A673 (cell line): ENCODE measurements at regions not wholly inside any gene's neighbourhood (a gene's known extent, or its start where the extent isn't known, plus 50 kb on each side); places are given as distances from the start of the nearest gene placed in this dataset.

Source experiments
- EZH2 ChIP-seq: fragments of 200-600 bp; sonication (generic); IDR thresholded peaks from 2 replicates; pipeline ENCODE4 v1.6.1; 2017; ENCODE audit warnings: borderline replicate concordance, low read depth, mild to moderate bottlenecking, mixed read lengths, antibody characterized with exemption, low read length; ENCODE audit not compliant: poor library complexity, severe bottlenecking
- TF ChIP-seq, protein P1 (sequence below): fragments of 300-800, 200-600 bp; sonication (generic); conservative IDR thresholded peaks from 2 replicates; pipeline ENCODE4 v1.5.1; 2017; ENCODE audit warnings: low read depth, mild to moderate bottlenecking, antibody characterized with exemption, low read length, moderate library complexity, mixed read lengths

DNA sequence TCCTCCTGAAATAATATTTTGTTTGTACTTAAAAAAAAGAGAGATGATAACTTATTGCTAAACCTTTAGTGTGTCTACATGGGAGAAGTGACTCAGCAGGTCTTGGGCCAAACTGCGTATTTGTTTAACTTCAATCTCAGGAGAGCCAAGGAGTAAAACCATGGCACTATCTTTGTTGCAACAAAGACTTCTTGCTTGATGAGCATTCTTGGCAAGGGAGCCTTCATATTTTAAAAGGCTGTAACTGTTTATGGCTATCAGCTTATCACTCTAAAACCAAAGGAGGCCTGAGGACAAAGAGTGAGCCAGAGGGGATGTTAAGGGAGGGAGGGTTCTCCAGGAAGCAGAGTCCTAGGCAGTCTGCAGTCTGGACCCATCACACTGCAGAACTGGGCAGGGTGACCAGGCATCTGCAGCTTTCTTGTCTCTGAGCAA lies 216.2 kb upstream of the S1PR3 start:
- TF ChIP-seq, protein P1, sequence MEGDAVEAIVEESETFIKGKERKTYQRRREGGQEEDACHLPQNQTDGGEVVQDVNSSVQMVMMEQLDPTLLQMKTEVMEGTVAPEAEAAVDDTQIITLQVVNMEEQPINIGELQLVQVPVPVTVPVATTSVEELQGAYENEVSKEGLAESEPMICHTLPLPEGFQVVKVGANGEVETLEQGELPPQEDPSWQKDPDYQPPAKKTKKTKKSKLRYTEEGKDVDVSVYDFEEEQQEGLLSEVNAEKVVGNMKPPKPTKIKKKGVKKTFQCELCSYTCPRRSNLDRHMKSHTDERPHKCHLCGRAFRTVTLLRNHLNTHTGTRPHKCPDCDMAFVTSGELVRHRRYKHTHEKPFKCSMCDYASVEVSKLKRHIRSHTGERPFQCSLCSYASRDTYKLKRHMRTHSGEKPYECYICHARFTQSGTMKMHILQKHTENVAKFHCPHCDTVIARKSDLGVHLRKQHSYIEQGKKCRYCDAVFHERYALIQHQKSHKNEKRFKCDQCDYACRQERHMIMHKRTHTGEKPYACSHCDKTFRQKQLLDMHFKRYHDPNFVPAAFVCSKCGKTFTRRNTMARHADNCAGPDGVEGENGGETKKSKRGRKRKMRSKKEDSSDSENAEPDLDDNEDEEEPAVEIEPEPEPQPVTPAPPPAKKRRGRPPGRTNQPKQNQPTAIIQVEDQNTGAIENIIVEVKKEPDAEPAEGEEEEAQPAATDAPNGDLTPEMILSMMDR: no peak
- TF ChIP-seq EZH2: no peak
